Activated B cell treated with CpG ODN at 0.5 μM for 24 hours (primary cell): ENCODE measurements at regions not wholly inside any gene's neighbourhood (a gene's known extent, or its start where the extent isn't known, plus 50 kb on each side); places are given as distances from the start of the nearest gene placed in this dataset.

Experiments
- ATAC-seq: fragments of 200-7000 bp; cut with Tn5 transposase; one replicate; pipeline ENCODE4 v1.10.0; 2021; ENCODE audit warnings: low read depth, mild to moderate bottlenecking, moderate library complexity
- CTCF ChIA-PET: fragments of 350-600 bp; sonication (Branson Sonifier 250); formaldehyde crosslinking; loops from one replicate; lab custom pipeline; 2021; ENCODE audit warnings: antibody characterized with exemption; lab: Charles Lee
- POLR2A ChIA-PET: fragments of 350-600 bp; sonication (Branson Sonifier 250); formaldehyde crosslinking; loops from one replicate; lab custom pipeline; 2021; ENCODE audit warnings: antibody characterized with exemption; lab: Charles Lee
- DNase-seq: peaks from one replicate; pipeline ENCODE4 v3.0.0; 2022
- H3K27ac Mint-ChIP-seq: one replicate; pipeline ENCODE4 v1.8.0; 2020; ENCODE audit warnings: mixed read lengths
- H3K27me3 Mint-ChIP-seq: one replicate; pipeline ENCODE4 v1.8.0; 2021; ENCODE audit warnings: mixed read lengths
- H3K36me3 Mint-ChIP-seq: one replicate; pipeline ENCODE4 v1.8.0; 2021; ENCODE audit warnings: low read depth, mixed read lengths
- H3K4me1 Mint-ChIP-seq: one replicate; pipeline ENCODE4 v1.8.0; 2021; ENCODE audit warnings: mixed read lengths
- H3K4me3 Mint-ChIP-seq: one replicate; pipeline ENCODE4 v1.8.0; 2020; ENCODE audit warnings: mild to moderate bottlenecking, mixed read lengths
- H3K9me3 Mint-ChIP-seq: one replicate; pipeline ENCODE4 v1.8.0; 2020; ENCODE audit warnings: mixed read lengths
- CTCF ChIP-seq: fragments of 200-600 bp; IDR thresholded peaks from one replicate; pipeline ENCODE4 v1.8.0; 2022; ENCODE audit warnings: antibody characterized with exemption, mild to moderate bottlenecking
- intact Hi-C: fragments of 100-400 bp; cut with micrococcal nuclease; formaldehyde crosslinking; loops from one replicate; pipeline ENCODE4 v1.15.1; 2024

DNA sequence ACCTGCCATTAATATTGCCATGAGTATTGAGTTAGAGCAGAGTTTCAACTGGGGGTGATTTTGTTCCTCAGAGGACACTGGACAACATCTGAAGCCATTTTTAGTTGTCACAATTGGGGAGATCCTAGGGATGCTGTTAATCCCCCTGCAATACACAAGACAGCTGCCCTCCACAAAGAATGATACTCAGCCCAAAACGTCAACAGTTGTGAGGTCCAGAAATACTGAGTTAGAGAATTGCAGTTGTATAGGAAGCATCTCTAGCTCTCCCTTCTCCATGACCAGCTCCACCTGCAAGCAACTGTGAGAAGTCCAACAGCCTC is 614.0 kb upstream of the CDH5 start:
- Mint-ChIP-seq H3K9me3 (no peaks in the 10 kb centered on the region), H3K27me3 (no peaks in the 10 kb centered on the region), H3K36me3 (no peaks in the 10 kb centered on the region), H3K4me1 (no peaks in the 10 kb centered on the region), H3K4me3 (no peak overlapping the region), H3K27ac (no peak overlapping the region)
- no peak for TF ChIP-seq CTCF
- intact Hi-C loops = no loop called here
- ChIA-PET POLR2A (no interaction called here), CTCF (no interaction called here)
- DNase-seq (no peak), ATAC-seq (no peak)

DNA sequence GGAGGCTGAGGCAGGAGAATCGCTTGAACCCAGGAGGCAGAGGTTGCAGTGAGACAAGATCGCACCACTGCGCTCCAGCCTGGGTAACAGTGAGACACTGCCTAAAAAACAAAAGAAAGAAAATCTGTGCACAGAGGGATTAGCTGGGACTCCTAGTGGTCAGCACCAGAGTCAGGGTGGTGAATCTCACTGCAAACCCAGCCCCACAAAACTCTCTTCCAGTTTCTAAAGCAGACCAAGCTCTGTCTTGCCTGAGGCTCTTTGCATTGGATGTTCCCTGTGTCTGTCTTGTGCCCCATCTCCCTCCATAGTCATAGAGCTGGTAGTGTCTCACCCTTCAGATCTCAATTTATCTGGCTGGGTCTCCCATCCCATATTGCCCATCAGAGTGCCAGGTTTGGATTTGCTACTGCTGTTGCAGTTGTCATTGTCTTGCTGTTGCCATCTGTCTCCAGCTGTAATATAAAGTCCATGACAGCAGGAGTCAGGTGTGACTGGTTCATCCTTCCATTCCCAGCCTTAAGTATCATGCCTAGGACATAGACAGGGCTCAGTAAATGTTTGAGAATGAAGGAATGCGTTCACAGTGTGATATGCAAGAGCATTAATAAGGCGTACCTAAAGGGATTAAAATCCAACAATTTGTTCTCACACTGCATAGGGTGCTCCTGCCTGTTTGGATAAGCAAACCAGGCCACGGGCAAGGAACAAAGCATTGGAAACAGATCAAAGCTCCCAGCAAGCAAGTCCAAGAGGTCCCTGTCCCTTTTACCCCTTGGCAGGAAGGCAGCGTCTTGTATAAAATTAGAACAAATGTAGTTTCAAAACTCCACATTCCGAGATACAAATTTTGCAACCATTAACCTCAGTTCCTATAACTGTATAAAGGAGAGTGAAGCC is 614.6 kb upstream of the CDH5 start:
- CTCF ChIA-PET = no interaction called here
- no peaks in the 10 kb centered on the region for H3K36me3 Mint-ChIP-seq
- no peak for DNase-seq
- intact Hi-C loops = no loop called here
- H3K9me3 Mint-ChIP-seq = no peaks in the 10 kb centered on the region
- H3K27ac Mint-ChIP-seq = no peak overlapping the region
- POLR2A ChIA-PET = no interaction called here
- no peak overlapping the region for H3K4me3 Mint-ChIP-seq
- H3K4me1 Mint-ChIP-seq = no peaks in the 10 kb centered on the region
- no peak for TF ChIP-seq CTCF
- ATAC-seq = no peak
- H3K27me3 Mint-ChIP-seq = no peaks in the 10 kb centered on the region

GRCh38 chr16:65749506-65749905 is 617.0 kb upstream of the CDH5 start:
- DNase-seq = no peak
- intact Hi-C loops = no loop called here
- H3K36me3 Mint-ChIP-seq = no peaks in the 10 kb centered on the region
- no peaks in the 10 kb centered on the region for H3K4me1 Mint-ChIP-seq
- no peaks in the 10 kb centered on the region for H3K27me3 Mint-ChIP-seq
- H3K27ac Mint-ChIP-seq = no peak overlapping the region
- ATAC-seq = no peak
- ChIA-PET CTCF (no interaction called here), POLR2A (no interaction called here)
- H3K9me3 Mint-ChIP-seq = no peaks in the 10 kb centered on the region
- TF ChIP-seq CTCF = no peak
- no peak overlapping the region for H3K4me3 Mint-ChIP-seq

DNA sequence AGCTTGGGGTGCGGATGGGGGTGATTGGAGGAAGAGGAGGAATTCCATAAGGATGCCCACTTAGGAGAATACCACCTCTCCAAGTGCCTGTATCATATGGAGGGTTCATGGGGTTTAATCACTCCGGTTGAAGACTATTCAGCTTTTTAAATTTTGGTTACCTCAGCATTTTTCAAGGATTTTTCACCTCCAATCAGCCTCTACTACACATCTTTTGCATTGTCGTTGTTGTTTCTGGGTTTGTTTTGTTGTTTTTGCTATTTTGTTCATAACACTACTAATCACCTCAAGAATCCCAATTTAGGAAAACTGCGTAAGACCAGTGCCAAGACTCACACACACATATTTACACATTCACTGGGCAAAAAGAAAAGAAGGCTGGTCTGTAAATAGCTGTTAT is 619.5 kb upstream of the CDH5 start:
- ChIA-PET POLR2A (no interaction called here), CTCF (no interaction called here)
- DNase-seq = no peak
- no peak overlapping the region for H3K4me3 Mint-ChIP-seq
- H3K27me3 Mint-ChIP-seq = no peaks in the 10 kb centered on the region
- no peaks in the 10 kb centered on the region for H3K36me3 Mint-ChIP-seq
- no peaks in the 10 kb centered on the region for H3K4me1 Mint-ChIP-seq
- TF ChIP-seq CTCF = no peak
- intact Hi-C loops = no loop called here
- no peaks in the 10 kb centered on the region for H3K9me3 Mint-ChIP-seq
- no peak overlapping the region for H3K27ac Mint-ChIP-seq
- no peak for ATAC-seq

- Mint-ChIP-seq H3K4me1 (no peaks in the 10 kb centered on the region), H3K9me3 (no peaks in the 10 kb centered on the region), H3K27me3 (no peaks in the 10 kb centered on the region), H3K4me3 (no peak overlapping the region), H3K36me3 (no peaks in the 10 kb centered on the region), H3K27ac (no peak overlapping the region)
- CTCF ChIA-PET = no interaction called here
- no peak for TF ChIP-seq CTCF
- POLR2A ChIA-PET = no interaction called here
- no peak for ATAC-seq
- no peak for DNase-seq
- intact Hi-C loops = no loop called here
These were observed 621.2 kb upstream of the CDH5 start for GRCh38 chr16:65745201-65745708.
